ENCODE measurements at regions not wholly inside any gene's neighbourhood (a gene's known extent, or its start where the extent isn't known, plus 50 kb on each side); places are given as distances from the start of the nearest gene placed in this dataset.

GRCh38 chrX:85454295-85454694, 74.8 kb upstream of the POF1B start:
- no peaks in the 10 kb centered on the region for H3K9me3 ChIP-seq (ENCODE audit: control insufficient read depth in 2 of 3, low read length in 3 of 3)
- Mint-ChIP-seq H3K27ac (no peak overlapping the region), H3K4me1 (no peaks in the 10 kb centered on the region), H3K4me3 (no peak overlapping the region), H3K27me3 (no peaks in the 10 kb centered on the region), H3K9me3 (no peaks in the 10 kb centered on the region), H3K36me3 (no peaks in the 10 kb centered on the region)
- POLR2A ChIA-PET: no interaction called here
- no peak overlapping the region for H3K4me3 ChIP-seq (ENCODE audit: low read length)
- DNase-seq (no peak), ATAC-seq (no peak)
- intact Hi-C loops (cut with micrococcal nuclease): no loop called here
- no peak overlapping the region for H3K27ac ChIP-seq (ENCODE audit: low read depth, low read length)
- no peaks in the 10 kb centered on the region for H3K4me1 ChIP-seq (ENCODE audit: control insufficient read depth in 2 of 2, insufficient read depth in 2 of 2, low read length in 2 of 2)
- H3K36me3 ChIP-seq (ENCODE audit: control insufficient read depth in 2 of 3, insufficient read depth in 3 of 3, low read length in 3 of 3): no peaks in the 10 kb centered on the region
- CTCF ChIA-PET: no interaction called here
- no peaks in the 10 kb centered on the region for H3K27me3 ChIP-seq (ENCODE audit: control insufficient read depth in 2 of 2, insufficient read depth in 2 of 2, low read length in 2 of 2)

GRCh38 chrX:85444613-85445012, 65.1 kb upstream of the POF1B start:
- Histone ChIP-seq H3K4me3 (ENCODE audit: low read length) (no peak overlapping the region), H3K4me1 (ENCODE audit: control insufficient read depth in 2 of 2, insufficient read depth in 2 of 2, low read length in 2 of 2) (no peaks in the 10 kb centered on the region), H3K9me3 (ENCODE audit: control insufficient read depth in 2 of 3, low read length in 3 of 3) (no peaks in the 10 kb centered on the region), H3K36me3 (ENCODE audit: control insufficient read depth in 2 of 3, insufficient read depth in 3 of 3, low read length in 3 of 3) (no peaks in the 10 kb centered on the region), H3K27me3 (ENCODE audit: control insufficient read depth in 2 of 2, insufficient read depth in 2 of 2, low read length in 2 of 2) (no peaks in the 10 kb centered on the region), H3K27ac (ENCODE audit: low read depth, low read length) (no peak overlapping the region)
- Mint-ChIP-seq H3K4me1 (no peaks in the 10 kb centered on the region), H3K27me3 (no peaks in the 10 kb centered on the region), H3K9me3 (peaks cover 0 to 15% (median 7%) of the 10 kb centered on the region in 11 donors), H3K36me3 (no peaks in the 10 kb centered on the region), H3K4me3 (no peak overlapping the region), H3K27ac (no peak overlapping the region)
- intact Hi-C loops (cut with micrococcal nuclease): no loop called here
- CTCF ChIA-PET: no interaction called here
- DNase-seq (no peak), ATAC-seq (no peak)
- POLR2A ChIA-PET: no interaction called here

All from naive thymus-derived CD4-positive, alpha-beta T cell (primary cell).